Ishikawa (cell line): ENCODE measurements at regions not wholly inside any gene's neighbourhood (a gene's known extent, or its start where the extent isn't known, plus 50 kb on each side); places are given as distances from the start of the nearest gene placed in this dataset.

Source experiments
- CEBPB ChIP-seq: IDR thresholded peaks from 2 replicates; pipeline ENCODE4 v1.6.1; 2012
- CREB1 ChIP-seq: IDR thresholded peaks from 2 replicates; pipeline ENCODE4 v1.6.1; 2012; ENCODE audit warnings: low read depth
- EGR1 ChIP-seq: IDR thresholded peaks from 2 replicates; pipeline ENCODE4 v1.6.1; 2012
- EP300 ChIP-seq: IDR thresholded peaks from 2 replicates; pipeline ENCODE4 v1.6.1; 2012; ENCODE audit warnings: borderline replicate concordance
- FOXM1 ChIP-seq: IDR thresholded peaks from 2 replicates; pipeline ENCODE4 v1.6.1; 2012; ENCODE audit warnings: low read depth, borderline replicate concordance
- NFIC ChIP-seq: IDR thresholded peaks from 2 replicates; pipeline ENCODE4 v1.6.1; 2012
- RAD21 ChIP-seq: IDR thresholded peaks from 2 replicates; pipeline ENCODE4 v1.6.1; 2012; ENCODE audit warnings: low read depth
- TAF1 ChIP-seq: IDR thresholded peaks from 2 replicates; pipeline ENCODE4 v1.6.1; 2012; ENCODE audit warnings: low read depth, mild to moderate bottlenecking
- TCF12 ChIP-seq: IDR thresholded peaks from 2 replicates; pipeline ENCODE4 v1.6.1; 2012; ENCODE audit warnings: low read depth
- TEAD4 ChIP-seq: IDR thresholded peaks from 2 replicates; pipeline ENCODE4 v1.6.1; 2012
- YY1 ChIP-seq: IDR thresholded peaks from 2 replicates; pipeline ENCODE4 v1.6.1; 2012; ENCODE audit warnings: low read depth
- ZBTB7A ChIP-seq: IDR thresholded peaks from 2 replicates; pipeline ENCODE4 v1.6.1; 2012; ENCODE audit warnings: low read depth
- TF ChIP-seq, protein P1 (sequence below): IDR thresholded peaks from 2 replicates; pipeline ENCODE4 v1.6.1; 2012
- TF ChIP-seq, protein P2 (sequence below): IDR thresholded peaks from 2 replicates; pipeline ENCODE4 v1.6.1; 2012; ENCODE audit warnings: low read depth, mild to moderate bottlenecking
- TF ChIP-seq, protein P3 (sequence below): IDR thresholded peaks from 2 replicates; pipeline ENCODE4 v1.6.1; 2012

DNA sequence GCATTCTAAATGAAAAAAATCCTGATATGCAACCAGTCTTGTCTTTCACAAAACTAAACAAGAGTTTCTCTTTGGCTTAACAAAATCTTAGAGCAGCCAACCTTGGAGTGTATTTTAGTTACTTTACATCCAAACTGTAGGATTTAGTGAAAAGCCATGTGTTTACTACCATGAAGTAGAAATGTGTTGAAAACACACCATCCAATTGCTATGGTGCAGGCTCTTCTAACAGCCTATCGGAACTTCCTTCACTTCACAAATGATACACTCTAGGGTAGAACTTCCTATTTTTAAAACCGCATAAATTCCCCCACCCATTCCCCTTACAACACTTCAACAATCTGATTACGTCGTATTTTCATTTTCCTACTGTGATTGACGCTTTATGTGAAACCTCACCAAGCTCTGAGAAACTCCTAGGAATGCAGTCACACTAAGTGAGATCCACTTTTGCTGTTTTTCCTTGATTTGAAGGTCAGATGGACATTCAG lies 74.4 kb upstream of the MAP4K4 start:
- no peak for TF ChIP-seq CREB1
- TF ChIP-seq, protein P1, sequence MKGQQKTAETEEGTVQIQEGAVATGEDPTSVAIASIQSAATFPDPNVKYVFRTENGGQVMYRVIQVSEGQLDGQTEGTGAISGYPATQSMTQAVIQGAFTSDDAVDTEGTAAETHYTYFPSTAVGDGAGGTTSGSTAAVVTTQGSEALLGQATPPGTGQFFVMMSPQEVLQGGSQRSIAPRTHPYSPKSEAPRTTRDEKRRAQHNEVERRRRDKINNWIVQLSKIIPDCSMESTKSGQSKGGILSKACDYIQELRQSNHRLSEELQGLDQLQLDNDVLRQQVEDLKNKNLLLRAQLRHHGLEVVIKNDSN: no peak
- TF ChIP-seq, protein P2, sequence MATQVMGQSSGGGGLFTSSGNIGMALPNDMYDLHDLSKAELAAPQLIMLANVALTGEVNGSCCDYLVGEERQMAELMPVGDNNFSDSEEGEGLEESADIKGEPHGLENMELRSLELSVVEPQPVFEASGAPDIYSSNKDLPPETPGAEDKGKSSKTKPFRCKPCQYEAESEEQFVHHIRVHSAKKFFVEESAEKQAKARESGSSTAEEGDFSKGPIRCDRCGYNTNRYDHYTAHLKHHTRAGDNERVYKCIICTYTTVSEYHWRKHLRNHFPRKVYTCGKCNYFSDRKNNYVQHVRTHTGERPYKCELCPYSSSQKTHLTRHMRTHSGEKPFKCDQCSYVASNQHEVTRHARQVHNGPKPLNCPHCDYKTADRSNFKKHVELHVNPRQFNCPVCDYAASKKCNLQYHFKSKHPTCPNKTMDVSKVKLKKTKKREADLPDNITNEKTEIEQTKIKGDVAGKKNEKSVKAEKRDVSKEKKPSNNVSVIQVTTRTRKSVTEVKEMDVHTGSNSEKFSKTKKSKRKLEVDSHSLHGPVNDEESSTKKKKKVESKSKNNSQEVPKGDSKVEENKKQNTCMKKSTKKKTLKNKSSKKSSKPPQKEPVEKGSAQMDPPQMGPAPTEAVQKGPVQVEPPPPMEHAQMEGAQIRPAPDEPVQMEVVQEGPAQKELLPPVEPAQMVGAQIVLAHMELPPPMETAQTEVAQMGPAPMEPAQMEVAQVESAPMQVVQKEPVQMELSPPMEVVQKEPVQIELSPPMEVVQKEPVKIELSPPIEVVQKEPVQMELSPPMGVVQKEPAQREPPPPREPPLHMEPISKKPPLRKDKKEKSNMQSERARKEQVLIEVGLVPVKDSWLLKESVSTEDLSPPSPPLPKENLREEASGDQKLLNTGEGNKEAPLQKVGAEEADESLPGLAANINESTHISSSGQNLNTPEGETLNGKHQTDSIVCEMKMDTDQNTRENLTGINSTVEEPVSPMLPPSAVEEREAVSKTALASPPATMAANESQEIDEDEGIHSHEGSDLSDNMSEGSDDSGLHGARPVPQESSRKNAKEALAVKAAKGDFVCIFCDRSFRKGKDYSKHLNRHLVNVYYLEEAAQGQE: no peak
- no peak for TF ChIP-seq YY1
- TF ChIP-seq ZBTB7A: no peak
- TF ChIP-seq EGR1: no peak
- TF ChIP-seq NFIC: no peak
- TF ChIP-seq, protein P3, sequence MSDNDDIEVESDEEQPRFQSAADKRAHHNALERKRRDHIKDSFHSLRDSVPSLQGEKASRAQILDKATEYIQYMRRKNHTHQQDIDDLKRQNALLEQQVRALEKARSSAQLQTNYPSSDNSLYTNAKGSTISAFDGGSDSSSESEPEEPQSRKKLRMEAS: no peak
- TF ChIP-seq TCF12: no peak
- TF ChIP-seq TEAD4: no peak
- no peak for TF ChIP-seq FOXM1
- TF ChIP-seq TAF1: no peak
- TF ChIP-seq EP300: no peak
- TF ChIP-seq RAD21: no peak
- TF ChIP-seq CEBPB: no peak

DNA sequence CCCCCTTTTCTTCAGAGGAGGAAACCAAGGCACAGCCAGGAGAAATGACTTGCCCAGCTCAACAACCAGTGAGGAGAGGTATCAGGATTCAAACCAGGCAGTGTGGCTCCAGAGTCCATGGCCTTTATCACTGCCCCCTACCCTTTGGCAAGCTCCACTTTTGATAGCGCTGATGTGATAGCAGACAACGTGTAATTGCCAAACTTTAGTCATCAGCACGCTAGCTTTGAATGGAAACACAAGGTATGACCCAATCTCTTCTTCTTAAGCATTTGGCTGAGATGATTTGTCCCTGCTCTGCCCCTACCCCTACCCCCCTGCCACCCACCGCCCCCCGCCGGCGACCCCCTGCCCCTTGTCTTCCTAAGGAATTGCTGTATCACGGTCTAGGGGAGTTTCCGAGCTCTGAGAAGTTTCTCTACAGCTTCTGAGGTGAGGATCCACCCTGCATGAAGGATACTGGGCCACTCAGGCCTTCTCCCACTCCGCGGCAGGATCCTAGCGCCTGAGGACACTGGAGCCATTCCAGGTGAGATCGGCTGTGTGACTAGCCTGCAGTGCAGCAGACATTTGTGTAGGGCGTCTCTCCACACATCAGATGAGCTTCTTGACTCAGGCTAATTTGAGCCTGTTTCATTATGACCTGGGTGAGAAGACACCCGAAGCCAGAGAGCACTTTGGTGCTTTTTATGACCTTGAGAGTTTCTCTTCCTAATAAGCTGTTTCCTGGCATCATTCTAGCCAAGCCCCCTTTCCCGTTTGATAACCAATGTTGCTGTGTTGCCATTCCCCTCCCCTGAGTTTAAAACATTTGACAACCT lies 75.1 kb upstream of the MAP4K4 start:
- TF ChIP-seq CREB1 (no peak), NFIC (no peak), EP300 (no peak), EGR1 (no peak), TAF1 (no peak), CEBPB (no peak), TCF12 (no peak), RAD21 (no peak), ZBTB7A (no peak), TEAD4 (no peak), FOXM1 (no peak), YY1 (no peak)
- TF ChIP-seq, protein P1: no peak
- TF ChIP-seq, protein P3: no peak
- TF ChIP-seq, protein P2: no peak

DNA sequence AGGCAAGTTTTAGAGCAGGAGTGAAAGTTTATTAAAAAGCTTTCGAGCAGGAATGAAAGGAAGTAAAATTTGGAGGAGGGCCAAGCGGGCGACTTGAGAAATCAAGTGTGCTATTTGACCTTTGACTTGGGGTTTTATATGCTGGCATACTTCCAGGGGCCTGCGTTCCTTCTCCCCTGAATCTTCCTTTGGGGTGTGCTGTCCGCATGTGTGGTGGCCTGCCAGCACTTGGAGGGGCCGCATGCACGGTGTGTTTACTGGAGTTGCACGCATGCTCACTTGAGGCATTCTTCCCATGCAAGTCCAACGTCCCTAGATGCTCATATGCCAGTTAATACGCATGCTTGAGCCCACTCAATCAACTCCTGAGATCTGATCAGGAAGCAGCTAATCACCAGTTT lies 78.3 kb upstream of the MAP4K4 start:
- TF ChIP-seq, protein P3: no peak

DNA sequence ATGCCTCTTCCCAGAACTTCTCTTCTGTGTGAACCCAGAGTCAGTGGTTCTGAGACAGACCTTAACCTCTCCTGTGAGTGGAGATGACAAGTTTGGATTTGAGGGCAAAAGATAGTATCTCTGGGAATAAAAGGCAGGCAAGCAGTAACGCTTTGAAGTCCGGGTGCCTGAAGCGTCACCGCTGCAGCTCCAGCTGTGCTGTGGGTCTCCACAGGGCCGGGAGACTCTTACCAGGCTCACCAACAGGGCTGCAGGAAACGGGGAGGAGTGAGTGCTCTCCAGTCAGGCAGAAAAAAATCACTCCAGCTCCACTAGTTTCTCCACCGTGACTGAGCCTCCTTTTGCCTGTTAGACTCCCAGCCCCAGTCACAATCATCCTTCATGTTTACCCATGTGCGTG lies 79.7 kb upstream of the MAP4K4 start:
- TF ChIP-seq TAF1 (no peak), EGR1 (no peak), FOXM1 (no peak), CEBPB (no peak), NFIC (no peak), CREB1 (no peak), RAD21 (no peak), TEAD4 (no peak), EP300 (no peak), TCF12 (no peak), YY1 (no peak), ZBTB7A (no peak)
- TF ChIP-seq, protein P1: no peak
- TF ChIP-seq, protein P3: no peak
- TF ChIP-seq, protein P2: no peak
